Keratinocyte (primary cell): ENCODE measurements at regions not wholly inside any gene's neighbourhood (a gene's known extent, or its start where the extent isn't known, plus 50 kb on each side); places are given as distances from the start of the nearest gene placed in this dataset.
"Not testable (repeated sequence)": the region's sequence is repeated elsewhere in the genome, so short reads cannot be mapped to it uniquely, and the experiment has no call there.

Source experiments
- DNase-seq: peaks from one replicate; pipeline ENCODE4 v3.0.0-alpha.2; 2011; ENCODE audit warnings: low read depth, missing footprints, low spot score
- FAIRE-seq: peaks from 2 replicates; lab custom pipeline; 2011; peaks lifted over from hg19 to GRCh38; lab: Jason Lieb, UNC
- H2AFZ ChIP-seq: 2 replicates; pipeline ENCODE4 v1.6.0; 2012; ENCODE audit warnings: low read length, control low read depth, inconsistent platforms; ENCODE audit not compliant: control insufficient read depth
- H3K27ac ChIP-seq: 2 replicates; pipeline ENCODE4 v1.5.1; 2011; ENCODE audit warnings: low read length; ENCODE audit not compliant: control insufficient read depth, insufficient read depth
- H3K27me3 ChIP-seq: 3 replicates; pipeline ENCODE4 v1.6.0; 2011; ENCODE audit warnings: low read length; ENCODE audit not compliant: control insufficient read depth, insufficient read depth; ENCODE audit errors: extremely low read depth
- H3K36me3 ChIP-seq, 2 experiments: 2 replicates in 1 of 2; 3 replicates in 1 of 2; pipeline ENCODE4 v1.5.1; 2011; ENCODE audit warnings: low read length in 2 of 2, mild to moderate bottlenecking in 1 of 2; ENCODE audit not compliant: control insufficient read depth in 2 of 2, insufficient read depth in 2 of 2; ENCODE audit errors: extremely low read depth in 1 of 2
- H3K4me1 ChIP-seq: 3 replicates; pipeline ENCODE4 v1.5.1; 2011; ENCODE audit warnings: low read length; ENCODE audit not compliant: control insufficient read depth, insufficient read depth; ENCODE audit errors: extremely low read depth
- H3K4me2 ChIP-seq: 3 replicates; pipeline ENCODE4 v1.6.0; 2011; ENCODE audit warnings: low read depth, low read length; ENCODE audit not compliant: control insufficient read depth, insufficient read depth; ENCODE audit errors: extremely low read depth
- H3K4me3 ChIP-seq, 3 experiments: fragments of 200-600 bp in 1 of 3; sonication (generic) in 1 of 3; 2 replicates in 2 of 3; 3 replicates in 1 of 3; pipeline ENCODE4 v1.5.1; 2011 to 2016; ENCODE audit warnings: low read length in 3 of 3, mild to moderate bottlenecking in 3 of 3, control low read depth in 2 of 3, inconsistent platforms in 1 of 3, low read depth in 1 of 3, mixed read lengths in 1 of 3, mixed run types in 1 of 3, moderate library complexity in 1 of 3; ENCODE audit not compliant: control insufficient read depth in 2 of 3, insufficient read depth in 2 of 3; ENCODE audit errors: extremely low read depth in 1 of 3
- H3K79me2 ChIP-seq: 2 replicates; pipeline ENCODE4 v1.6.0; 2012; ENCODE audit warnings: low read length; ENCODE audit not compliant: control insufficient read depth, insufficient read depth
- H3K9ac ChIP-seq: 3 replicates; pipeline ENCODE4 v1.6.0; 2011; ENCODE audit warnings: low read length; ENCODE audit not compliant: control insufficient read depth, insufficient read depth; ENCODE audit errors: extremely low read depth
- H3K9me1 ChIP-seq: 3 replicates; pipeline ENCODE4 v1.6.0; 2011; ENCODE audit warnings: low read length; ENCODE audit not compliant: control insufficient read depth, insufficient read depth; ENCODE audit errors: extremely low read depth
- H3K9me3 ChIP-seq: 2 replicates; pipeline ENCODE4 v1.5.1; 2012; ENCODE audit warnings: low read depth, low read length; ENCODE audit not compliant: control insufficient read depth
- H4K20me1 ChIP-seq: 3 replicates; pipeline ENCODE4 v1.6.0; 2011; ENCODE audit warnings: low read length; ENCODE audit not compliant: control insufficient read depth, insufficient read depth; ENCODE audit errors: extremely low read depth
- EZH2 ChIP-seq: IDR thresholded peaks from one replicate; pipeline ENCODE4 v1.6.1; 2012; ENCODE audit warnings: inconsistent platforms, mild to moderate bottlenecking, low read length, moderate library complexity
- dilution Hi-C: fragments of 300-500 bp; cut with MboI; formaldehyde crosslinking; loops from one replicate; pipeline ENCODE4 v1.7.0; 2020; ENCODE audit warnings: low sequenced_read_pairs; ENCODE audit not compliant: extremely low pct_ligation_motif_present
- TF ChIP-seq, protein P1 (sequence below), 3 experiments: IDR thresholded peaks in 1 of 3; conservative IDR thresholded peaks in 1 of 3; optimal IDR thresholded peaks in 1 of 3; 2 replicates in 2 of 3; 3 replicates in 1 of 3; pipeline versions ENCODE3 to v1.5.1; 2011; ENCODE audit warnings: low read length in 3 of 3, mild to moderate bottlenecking in 3 of 3, moderate library complexity in 2 of 3, control low read depth in 1 of 3, inconsistent platforms in 1 of 3; ENCODE audit not compliant: insufficient read depth in 2 of 3; ENCODE audit errors: extremely low read depth in 1 of 3

DNA sequence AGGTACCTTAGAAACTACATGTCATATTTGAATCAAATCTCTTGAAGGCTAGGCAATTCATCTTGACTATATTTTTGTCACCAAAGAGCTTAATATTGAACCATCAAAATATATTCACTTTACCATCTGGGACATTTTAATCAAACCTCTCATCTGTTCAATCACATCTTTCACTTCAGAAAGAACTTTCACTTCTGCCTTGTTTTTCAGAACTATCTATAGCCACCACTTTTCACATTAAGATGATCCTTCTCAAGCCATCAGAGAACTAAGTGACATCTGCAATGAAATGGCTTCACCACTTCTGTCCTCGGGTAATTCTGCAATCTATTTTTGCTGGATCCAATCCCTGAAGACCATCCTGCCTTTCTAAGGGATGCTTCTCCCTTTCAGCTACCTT lies 57.8 kb downstream of the OR2B2 start:
- no peak for FAIRE-seq

DNA sequence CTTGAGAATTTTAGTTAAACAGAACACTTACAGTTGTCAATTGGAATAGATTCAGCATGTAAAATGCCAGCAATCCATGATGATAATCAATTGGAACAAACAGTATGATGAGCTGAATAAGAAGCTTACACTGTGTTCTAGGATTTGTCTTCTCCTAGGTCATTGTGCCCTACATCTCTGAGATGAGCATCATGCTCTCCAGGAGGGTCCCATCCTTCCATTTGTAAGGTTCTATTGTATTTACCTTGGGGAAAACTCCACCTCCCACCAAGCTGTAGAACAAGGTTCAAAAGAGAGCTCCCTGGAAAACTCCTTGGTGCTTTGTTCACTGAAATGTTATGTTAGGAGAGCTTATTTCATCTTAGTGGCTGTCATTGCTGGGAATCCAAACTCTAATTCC lies 60.8 kb downstream of the OR2B2 start:
- no peak for TF ChIP-seq EZH2
- TF ChIP-seq, protein P1, sequence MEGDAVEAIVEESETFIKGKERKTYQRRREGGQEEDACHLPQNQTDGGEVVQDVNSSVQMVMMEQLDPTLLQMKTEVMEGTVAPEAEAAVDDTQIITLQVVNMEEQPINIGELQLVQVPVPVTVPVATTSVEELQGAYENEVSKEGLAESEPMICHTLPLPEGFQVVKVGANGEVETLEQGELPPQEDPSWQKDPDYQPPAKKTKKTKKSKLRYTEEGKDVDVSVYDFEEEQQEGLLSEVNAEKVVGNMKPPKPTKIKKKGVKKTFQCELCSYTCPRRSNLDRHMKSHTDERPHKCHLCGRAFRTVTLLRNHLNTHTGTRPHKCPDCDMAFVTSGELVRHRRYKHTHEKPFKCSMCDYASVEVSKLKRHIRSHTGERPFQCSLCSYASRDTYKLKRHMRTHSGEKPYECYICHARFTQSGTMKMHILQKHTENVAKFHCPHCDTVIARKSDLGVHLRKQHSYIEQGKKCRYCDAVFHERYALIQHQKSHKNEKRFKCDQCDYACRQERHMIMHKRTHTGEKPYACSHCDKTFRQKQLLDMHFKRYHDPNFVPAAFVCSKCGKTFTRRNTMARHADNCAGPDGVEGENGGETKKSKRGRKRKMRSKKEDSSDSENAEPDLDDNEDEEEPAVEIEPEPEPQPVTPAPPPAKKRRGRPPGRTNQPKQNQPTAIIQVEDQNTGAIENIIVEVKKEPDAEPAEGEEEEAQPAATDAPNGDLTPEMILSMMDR (optimal IDR thresholded peaks at IDR 0.05 in 1 of 3, IDR thresholded peaks at IDR 0.05 in 1 of 3, conservative IDR thresholded peaks at IDR 0.05 in 1 of 3; ENCODE audit: extremely low read depth in 1 of 3, insufficient read depth in 2 of 3, low read length in 3 of 3), result no peak
- Histone ChIP-seq H3K27me3 (no peaks in the 10 kb centered on the region), H3K79me2 (no peaks in the 10 kb centered on the region), H3K36me3 (no peaks in the 10 kb centered on the region), H3K9me3 (no peaks in the 10 kb centered on the region), H2AFZ (no peak overlapping the region), H3K9ac (no peak overlapping the region), H3K4me3 (no peak overlapping the region), H3K4me1 (no peaks in the 10 kb centered on the region), H4K20me1 (no peaks in the 10 kb centered on the region), H3K4me2 (no peak overlapping the region), H3K27ac (no peak overlapping the region), H3K9me1 (no peaks in the 10 kb centered on the region)
- DNase-seq (no peak), FAIRE-seq (no peak)
- dilution Hi-C loops, result no loop called here

More for the DNA sequence above, 57.8 kb downstream of the OR2B2 start:
- Histone ChIP-seq H3K9me3 (no peaks in the 10 kb centered on the region), H3K4me3 (no peak overlapping the region), H3K9ac (no peak overlapping the region), H2AFZ (no peak overlapping the region), H3K4me2 (no peak overlapping the region), H3K4me1 (no peaks in the 10 kb centered on the region), H3K36me3 (no peaks in the 10 kb centered on the region), H3K27me3 (no peaks in the 10 kb centered on the region), H4K20me1 (no peaks in the 10 kb centered on the region), H3K79me2 (no peaks in the 10 kb centered on the region), H3K27ac (no peak overlapping the region), H3K9me1 (no peaks in the 10 kb centered on the region)
- TF ChIP-seq EZH2, result no peak
- TF ChIP-seq, protein P1 (optimal IDR thresholded peaks at IDR 0.05 in 1 of 3, IDR thresholded peaks at IDR 0.05 in 1 of 3, conservative IDR thresholded peaks at IDR 0.05 in 1 of 3; ENCODE audit: extremely low read depth in 1 of 3, insufficient read depth in 2 of 3, low read length in 3 of 3), result no peak
- dilution Hi-C loops, result no loop called here
- DNase-seq, result no peak

DNA sequence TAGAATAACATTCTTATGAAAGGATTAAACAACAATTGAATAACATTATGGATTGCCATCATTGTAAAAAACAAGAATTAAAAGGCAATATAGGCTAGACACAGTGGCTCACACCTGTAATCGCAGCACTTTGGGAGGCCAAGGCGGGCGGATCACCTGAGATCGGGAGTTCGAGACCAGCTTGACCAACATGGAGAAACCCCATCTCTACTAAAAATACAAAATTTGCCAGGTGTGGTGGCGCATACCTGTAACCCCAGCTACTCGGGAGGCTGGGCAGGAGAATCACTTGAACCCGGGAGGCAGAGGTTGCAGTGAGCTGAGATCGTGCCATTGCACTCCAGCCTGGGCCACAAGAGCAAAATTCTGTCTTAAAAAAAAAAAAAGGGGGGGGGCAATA lies 63.2 kb downstream of the OR2B2 start:
- H3K9me3 ChIP-seq, H3K27ac ChIP-seq, H3K27me3 ChIP-seq, H3K4me1 ChIP-seq, H3K36me3 ChIP-seq, DNase-seq, H3K4me2 ChIP-seq, H3K9me1 ChIP-seq, FAIRE-seq, H4K20me1 ChIP-seq, dilution Hi-C loops, H3K4me3 ChIP-seq, H3K9ac ChIP-seq, H2AFZ ChIP-seq, H3K79me2 ChIP-seq: not testable (repeated sequence)
